COLO668 (cell line): ENCODE measurements at regions not wholly inside any gene's neighbourhood (a gene's known extent, or its start where the extent isn't known, plus 50 kb on each side); places are given as distances from the start of the nearest gene placed in this dataset.
"Not testable (repeated sequence)": the region's sequence is repeated elsewhere in the genome, so short reads cannot be mapped to it uniquely, and the experiment has no call there.

ENCODE experiments used
- DNase-seq: peaks from one replicate; lab custom pipeline; 2025; ENCODE audit not compliant: unreplicated experiment; lab: John Stamatoyannopoulos, UW

DNA sequence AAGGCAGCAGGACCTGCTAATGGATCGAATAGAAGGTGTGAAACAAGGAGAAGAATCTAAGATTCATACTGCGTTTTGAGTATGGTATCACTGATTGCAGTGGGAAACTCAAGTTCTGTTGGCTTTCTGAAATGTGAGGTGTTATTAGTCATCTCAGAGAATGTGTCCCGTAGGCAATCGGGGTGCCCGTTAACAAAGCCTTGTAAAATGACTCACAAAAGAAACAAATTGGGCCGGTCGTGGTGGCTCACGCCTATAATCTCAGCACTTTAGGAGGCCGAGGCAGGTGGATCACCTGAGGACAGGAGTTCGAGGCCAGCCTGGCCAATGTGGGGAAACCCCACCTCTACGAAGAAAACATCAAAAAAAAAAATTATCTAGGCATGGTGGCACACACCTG lies 118.2 kb upstream of the C7orf33 start:
- no peak for DNase-seq

DNA sequence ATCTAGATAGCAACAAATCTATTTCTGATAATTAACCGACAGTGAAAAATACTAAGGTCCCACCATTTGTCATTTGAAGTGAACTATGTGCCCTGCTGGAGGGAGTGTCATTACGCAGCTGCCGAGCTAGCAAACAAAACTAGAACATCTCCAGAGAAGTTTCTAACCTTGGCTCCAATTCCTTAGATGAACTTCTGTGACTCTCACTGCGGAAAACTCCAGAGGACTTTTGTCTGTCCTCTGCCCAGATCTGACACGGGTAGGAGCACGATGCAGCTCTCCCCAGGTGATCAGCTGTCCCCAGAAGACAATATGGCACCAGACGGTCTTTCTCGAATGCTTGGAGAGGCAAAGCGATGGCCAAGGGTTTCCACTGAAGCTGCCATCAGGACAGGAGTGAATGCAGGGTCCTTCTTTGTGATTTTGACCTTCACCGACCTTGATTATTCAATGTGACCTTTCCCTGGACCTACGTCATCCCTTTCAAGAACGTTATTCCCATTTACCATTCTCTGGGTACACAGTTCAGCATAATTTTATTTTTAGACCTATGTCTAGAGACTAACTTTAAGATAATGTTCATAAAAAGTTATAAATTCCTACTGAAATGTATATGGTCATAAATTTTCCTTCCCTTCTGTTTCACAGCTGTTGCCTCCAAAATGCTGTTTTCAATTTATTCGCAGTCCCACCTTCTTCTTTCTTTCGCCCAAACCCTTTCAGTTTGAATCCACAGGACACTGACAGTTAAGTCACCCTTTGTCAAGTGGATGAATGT lies 116.7 kb upstream of the C7orf33 start:
- no peak for DNase-seq

DNA sequence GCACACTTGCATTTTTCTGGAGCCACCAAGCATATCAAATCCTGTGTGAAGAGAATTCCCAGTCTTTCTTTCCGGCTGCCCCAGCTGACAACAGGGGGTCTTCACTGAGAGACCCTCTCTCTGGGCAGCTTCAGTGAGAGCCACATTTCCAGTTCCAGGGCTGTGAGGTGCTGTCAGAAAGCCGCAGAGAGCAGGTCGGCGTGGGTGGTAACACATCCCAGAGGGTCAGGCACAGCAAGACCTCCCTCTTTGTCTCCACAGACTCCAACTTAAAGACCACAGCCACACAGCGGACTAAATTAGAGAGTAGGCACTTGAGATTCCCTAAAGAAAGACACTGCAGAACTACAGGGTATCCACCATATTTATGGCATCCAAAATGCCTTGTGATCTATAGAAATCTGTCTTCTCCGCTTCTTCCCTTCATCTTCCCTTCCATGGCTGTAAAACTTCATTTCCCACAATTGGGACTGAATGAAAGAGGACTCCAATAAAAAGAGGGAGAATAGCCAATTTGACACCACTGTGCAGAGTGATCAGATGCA lies 116.0 kb upstream of the C7orf33 start:
- DNase-seq, result no peak

DNA sequence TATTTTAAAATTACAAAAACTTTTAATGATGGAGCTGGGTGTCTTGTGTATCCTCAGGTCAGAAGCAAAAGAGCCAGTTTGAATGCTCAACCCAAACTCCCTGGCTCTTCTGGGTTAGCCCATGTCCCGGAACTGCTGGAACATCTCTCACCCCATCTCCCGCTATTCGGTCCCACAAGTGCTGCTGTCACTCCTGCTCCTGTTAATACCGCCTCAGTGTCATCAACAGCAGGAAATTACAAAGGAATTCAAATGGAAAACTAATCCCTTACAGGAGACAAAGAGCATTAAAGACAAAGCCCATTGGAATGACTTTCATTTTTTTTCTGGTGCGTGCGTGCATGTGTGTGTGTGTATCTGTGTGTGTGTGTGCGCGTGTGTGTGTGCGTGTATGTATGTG lies 112.0 kb upstream of the C7orf33 start:
- DNase-seq, result no peak

DNA sequence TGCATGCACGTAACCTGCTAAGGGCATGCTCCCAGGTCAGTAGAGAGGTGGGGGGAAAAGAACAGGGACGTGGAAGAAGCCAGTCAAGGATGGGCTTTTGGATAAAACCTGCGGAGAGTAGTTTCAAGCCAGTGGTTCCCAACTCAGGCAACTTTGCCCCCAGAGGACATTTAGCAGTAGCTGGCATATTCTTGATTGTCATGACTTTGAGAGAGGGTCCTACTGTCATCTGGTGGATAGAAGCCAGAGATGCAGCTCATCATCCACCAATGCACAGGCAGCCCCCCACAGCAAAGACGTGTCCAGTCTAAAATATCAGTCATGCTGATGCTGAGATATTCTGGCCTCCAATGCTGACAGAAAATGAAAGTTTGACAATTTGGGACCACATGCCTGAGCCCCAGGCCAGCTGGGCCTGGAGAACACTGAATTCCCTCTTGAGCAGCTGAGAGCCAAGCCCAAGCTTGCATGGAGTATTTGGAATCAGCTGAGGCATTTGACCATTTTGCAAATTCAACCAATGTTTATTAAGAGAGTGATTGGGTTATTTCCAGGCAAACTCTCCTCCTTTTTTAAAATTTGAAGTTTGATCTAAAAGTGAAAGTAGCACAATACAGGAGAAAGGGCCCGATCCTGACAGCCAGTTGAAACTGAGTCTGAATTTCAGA lies 110.0 kb upstream of the C7orf33 start:
- no peak for DNase-seq

DNA sequence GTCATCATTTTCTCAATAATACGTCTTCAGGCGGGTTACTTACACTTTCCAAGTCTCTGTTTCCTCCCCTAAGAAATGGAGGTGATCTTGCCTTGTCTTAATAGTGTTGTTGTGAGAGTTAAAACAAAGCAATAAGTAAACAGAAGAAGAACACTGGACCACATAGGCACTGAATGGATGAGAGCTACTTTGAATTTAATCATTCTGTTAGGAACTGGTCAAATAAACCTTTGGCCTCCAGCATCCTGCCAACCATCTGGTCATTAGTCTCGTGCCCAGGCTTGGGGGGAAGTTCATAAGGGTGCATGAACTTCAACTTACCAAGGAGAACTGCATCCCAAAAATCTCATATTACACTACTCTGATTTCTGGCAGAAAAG lies 109.4 kb upstream of the C7orf33 start:
- DNase-seq, result no peak

DNA sequence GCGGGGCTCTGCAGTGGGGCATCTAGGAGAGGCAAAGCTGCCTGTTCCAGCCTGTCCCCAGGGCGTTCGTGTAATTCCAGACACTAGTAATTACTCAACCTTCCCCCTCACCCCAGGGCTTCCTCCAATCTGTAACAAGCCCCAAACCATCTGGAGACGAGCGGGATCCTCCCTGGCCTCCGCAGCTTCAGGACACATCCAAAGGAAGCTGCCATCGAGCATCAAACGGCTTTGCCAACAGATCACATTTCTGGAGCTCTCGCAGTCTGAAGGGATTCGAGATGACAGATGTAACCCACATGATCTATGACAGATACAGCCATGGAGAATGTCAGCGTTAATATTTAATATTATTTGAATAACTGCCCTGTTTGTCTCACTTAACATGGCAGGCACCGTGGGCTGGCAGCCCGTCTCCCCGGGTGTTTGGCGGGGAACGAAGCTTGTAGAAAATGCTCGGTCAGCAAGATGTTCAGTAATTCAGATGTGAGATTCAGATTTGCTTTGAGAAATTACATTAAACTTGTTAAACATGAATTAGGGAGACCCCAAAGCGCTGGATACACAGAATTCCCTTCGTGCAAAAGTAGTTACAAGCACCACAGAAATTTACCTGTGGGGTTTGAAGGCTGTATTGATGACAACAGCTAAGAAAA lies 108.5 kb upstream of the C7orf33 start:
- DNase-seq, result no peak

DNA sequence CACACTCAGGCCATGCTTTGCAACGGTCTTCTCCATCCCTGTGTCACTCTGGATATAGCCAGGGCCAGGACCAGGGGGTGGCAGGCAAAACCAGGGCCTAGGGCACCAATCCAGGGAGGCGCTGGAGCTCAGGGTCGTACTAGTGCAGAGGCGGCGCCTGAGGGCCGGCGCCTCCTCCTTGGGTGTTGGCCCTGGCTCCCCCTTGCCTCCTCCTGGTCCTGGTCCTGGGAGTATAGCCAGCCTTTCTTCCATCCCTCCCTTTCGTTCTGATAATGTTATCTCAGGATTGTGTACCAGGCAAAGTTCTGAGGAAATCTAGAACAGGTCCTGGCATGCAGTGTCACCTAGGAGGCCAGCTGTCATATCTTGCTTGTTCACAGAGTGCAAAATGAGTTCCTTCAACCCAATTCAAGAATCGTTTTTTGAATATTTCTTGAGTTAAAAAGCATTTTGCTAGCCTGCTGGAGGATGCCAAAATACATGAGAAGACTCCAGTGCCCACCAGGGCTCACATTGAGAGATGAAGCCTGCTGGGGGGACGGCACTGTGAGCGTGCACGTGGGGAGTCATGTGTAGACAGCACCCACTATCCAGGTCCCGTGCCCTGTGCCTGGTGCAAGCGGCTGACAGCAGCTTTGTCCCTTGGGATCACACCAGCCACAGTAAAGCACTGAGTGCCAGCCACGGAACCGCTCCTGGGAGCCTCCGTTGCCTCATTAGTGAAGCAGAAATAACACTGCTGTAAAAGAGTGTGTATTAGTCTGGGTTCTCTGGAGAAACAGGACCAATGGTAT lies 106.9 kb upstream of the C7orf33 start:
- DNase-seq, result no peak

DNA sequence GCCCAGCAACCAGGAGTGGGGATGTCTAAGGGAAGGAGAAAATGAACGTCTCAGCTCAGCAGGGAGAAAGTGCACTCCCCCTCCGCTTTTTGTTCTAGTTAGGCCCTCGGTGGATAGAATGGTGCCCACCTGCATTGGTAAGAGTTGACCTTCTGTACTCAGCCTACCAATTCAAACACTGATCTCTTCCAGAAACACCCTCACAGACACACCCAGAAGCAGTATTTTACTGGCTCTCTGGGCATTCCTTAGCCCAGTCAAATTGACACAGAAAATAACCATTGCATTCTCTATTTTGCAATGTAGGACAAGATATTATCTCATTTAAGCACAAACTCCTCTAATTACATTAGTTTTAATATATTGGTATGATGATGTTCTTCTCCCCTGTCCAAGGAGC lies 106.1 kb upstream of the C7orf33 start:
- no peak for DNase-seq

DNA sequence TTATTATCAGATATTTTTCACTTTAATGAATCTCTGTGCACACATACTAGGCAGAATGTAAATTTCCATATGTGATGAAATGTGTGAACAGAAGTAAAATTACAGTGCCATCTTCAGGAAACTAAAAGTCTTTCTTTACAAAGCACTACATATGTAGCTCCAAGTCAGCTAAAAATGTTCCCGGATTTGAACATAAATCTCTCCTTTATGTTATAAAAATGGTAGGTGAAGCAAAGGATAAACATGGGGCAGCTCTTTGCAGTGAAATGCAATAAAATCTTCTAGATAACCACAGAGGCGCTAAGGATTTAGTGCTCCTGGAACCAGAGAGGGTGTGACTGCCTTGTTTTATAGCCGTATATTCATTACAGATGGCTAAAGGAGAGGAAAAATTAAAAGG lies 104.9 kb upstream of the C7orf33 start:
- no peak for DNase-seq

DNA sequence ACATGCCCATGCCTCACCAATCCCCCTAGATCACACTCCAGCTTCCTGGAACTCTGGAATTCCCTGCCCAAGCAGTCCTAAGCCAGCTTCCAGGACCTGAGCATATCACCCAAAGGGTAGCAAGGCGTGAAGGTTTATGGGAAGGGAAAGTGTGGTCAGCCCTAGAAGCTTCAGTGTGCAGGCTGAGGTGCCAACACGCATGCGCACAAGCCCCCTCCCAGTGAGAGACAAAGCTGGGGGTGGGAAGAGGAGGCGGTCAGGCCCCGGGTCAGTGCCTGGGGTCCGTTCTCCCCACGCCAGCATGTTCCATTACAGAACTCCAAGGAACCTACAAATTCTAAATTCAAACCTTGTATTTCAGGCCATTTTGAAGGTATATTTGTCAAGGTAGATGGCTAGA lies 103.6 kb upstream of the C7orf33 start:
- DNase-seq, result no peak

DNA sequence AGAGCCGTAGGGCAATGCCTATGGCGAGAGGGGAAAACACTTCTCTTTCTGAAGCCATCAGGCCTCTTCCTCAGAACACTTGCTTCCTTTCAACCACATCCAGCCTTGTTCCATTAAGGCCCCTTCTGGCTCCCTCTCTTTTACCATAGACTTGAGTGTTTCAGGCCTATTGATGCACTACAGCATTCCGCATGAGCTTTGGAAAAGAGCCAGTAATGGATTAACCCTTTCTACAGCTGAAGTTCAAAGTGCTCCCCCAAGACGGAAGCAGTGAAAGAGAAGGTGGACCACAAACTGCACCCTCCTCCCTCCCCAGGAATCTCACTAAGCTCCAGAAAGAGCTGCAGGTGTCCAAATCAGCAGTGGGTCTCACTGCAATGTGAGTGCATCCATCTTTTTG lies 102.7 kb upstream of the C7orf33 start:
- DNase-seq, result no peak

DNA sequence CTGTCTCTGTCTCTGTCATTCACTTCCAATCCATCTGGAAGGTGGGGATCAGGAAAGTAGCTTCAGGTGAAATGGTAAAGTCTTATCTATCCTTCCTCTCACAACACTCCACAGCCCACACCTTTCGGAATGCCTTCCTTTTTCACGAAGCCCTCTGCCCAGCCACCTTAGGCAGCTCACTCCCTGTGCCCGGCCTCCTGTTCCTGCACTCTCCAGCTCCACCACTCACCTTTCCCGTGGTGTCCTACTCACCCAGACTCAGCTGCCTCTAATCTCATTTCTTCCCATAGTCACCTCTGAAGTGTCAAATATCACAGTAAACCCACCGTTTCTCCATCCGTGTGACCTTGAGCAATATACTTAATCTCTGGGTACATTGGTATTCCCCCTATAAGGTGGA lies 100.9 kb upstream of the C7orf33 start:
- no peak for DNase-seq

DNA sequence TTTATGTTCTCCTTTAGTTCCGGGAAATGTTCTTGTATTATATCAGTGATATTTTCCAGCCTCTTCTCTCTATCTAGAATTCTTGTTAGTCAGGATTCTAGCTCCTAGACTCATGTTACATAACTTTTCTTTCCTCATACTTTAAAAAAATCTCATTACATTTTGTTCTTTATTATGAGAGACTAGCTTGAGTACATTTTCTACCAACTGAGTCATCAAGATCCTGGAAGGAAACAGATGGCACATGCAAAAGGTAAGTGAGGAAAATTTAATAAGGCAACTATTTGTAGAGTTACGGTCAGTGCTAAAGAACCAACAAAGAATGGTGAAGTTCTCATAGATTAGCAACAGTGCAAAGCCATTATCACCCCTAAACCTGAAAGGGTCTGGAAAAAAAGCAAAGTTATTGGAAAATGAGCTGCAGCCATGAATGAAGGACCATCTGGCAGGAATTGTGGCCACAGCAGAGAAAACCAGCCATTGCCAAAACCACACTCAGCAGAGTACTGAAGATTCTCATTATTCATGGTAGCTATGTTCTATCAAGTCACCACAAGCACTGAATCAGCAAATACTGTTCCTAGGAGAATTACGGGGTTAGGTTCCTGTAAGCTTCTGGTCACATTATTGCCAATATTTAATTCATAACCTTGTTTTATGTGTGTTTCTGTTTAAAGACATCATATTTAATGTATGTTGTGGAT lies 98.3 kb upstream of the C7orf33 start:
- DNase-seq, result no peak

DNA sequence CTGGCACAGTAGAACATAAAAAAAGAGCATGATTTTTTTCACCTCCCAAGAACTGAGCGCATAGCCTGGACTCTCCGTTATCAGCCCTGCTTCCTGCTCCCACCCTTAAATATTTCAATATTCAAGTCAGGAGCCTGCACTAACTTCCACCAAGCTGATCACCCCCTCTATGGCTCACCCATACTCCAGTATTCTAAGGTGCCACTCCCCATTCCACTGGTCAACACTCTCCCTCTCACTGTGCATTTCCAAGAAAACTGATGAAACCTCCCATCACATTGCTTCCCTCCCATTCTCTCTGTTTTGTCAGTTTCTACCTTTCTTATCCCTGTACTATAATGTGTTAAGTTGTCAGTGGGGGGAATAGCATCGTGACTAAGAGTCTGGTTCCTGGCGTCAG lies 95.0 kb upstream of the C7orf33 start:
- no peak for DNase-seq

DNA sequence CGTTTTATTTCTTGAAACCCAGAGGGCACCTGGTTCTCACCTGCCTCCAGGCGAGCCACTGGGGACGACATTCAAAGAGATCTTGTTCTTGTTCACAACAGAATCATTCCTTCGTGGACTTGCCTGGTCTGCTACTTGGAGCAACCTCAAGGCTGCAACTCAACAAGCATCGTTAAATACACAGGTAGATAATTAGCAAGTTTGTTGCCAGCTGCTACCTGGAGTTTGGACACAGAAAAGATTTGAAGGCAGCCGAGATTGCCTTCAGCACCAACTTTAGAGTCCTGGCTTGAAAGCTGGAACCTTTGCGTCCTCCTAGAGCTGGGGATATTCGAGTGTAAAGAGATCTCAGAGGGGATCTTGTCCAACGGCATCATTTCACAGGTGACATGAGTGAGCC lies 89.6 kb upstream of the C7orf33 start:
- no peak for DNase-seq

DNA sequence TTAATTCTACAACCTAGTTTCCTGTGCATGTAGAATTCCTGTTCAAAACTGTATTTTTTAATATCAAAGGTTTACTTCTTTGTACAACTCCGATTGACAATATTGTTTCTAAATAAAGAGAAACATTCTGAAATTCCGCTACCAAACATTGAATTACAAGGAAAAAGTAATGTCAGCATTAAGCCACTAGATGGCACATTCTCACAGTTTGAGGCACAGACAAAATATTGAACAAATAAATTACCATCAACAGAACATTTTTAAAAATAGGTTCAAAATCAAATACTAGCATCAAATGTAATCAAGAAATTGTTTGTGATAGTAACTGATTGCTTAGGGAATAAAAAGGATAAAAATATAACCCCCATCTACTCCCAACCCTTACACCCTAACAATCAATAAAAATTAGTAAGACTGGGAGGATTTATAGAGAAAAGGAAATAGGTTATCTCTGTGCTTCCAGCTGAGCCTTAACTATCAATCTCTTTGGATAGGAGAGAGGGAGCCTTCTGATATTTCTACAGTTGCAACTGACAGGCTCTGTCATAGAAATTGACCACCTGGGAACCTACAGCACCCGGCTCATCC lies 86.6 kb upstream of the C7orf33 start:
- no peak for DNase-seq

DNA sequence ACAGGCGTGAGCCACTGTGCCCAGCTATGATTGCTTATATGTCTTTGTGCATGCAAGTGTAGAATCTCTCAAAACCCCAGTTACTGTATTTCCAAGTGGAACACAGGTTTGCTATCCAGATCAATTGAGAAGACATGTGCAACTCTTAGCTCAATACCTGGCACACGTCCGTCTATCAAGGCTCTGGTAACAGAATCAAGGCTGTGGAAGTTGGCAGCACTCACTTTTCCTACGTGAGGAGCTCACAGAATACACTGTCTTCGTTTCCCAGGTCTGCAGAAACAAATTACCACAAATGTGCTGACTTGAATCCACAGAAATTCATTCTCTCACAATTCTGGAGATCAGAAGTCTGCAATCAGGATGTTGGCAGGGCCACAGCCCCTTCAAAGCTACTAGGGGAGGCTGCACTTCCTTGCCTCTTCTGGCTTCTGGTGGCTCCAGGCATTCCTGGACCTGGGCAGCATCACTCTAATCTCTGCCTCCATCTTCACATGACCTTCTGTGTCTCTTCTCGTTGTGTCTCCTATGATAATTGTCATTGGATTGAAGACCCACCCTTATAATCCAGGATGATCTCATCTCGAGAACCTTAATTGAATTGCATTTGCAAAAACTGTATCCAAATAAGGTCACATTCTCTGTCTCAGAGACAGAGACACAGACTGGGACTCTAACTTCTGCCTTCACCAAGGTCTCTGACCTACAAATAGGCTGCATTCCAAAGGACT lies 84.8 kb upstream of the C7orf33 start:
- DNase-seq, result no peak

DNA sequence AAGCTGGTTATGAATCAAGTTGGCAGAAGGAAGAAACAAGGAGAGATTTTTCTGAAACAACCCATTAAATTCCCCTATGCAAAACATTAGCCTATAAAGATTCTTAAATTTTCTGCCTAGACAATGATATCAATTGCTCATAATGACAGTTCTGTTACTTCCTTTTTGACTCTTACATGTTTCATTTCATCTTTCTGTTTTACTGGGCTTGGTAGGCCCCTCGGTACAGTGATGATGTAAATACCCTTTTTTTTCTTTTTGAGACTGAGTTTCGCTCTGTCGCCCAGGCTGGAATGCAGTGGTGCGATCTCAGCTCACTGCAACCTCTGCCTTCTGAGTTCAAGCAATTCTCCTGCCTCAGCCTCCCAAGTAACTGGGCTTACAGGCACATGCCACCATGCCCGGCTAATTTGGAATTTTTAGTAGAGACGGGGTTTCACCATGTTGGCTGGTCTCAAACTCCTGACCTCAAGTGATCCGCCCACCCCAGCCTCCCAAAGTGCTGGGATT lies 83.4 kb upstream of the C7orf33 start:
- not testable (repeated sequence) for DNase-seq
